Lower leg skin (tissue), 4 donors: ENCODE measurements at regions not wholly inside any gene's neighbourhood (a gene's known extent, or its start where the extent isn't known, plus 50 kb on each side); places are given as distances from the start of the nearest gene placed in this dataset.

Source experiments
- DNase-seq, 2 donors: peaks; one replicate each; pipeline ENCODE4 v3.0.0-alpha.2; 2019; ENCODE audit warnings: low spot score in 2 of 2
- H3K4me3 ChIP-seq: fragments of 200-600 bp; sonication (generic); 2 replicates; pipeline ENCODE4 v1.5.1; 2017; ENCODE audit warnings: mild to moderate bottlenecking, low read depth; ENCODE audit not compliant: poor library complexity, severe bottlenecking
- CTCF ChIP-seq, 3 donors: fragments of 450-650 bp; IDR thresholded peaks; one replicate each; pipeline ENCODE4 v1.5.1; 2016; ENCODE audit warnings: antibody characterized with exemption in 3 of 3, mild to moderate bottlenecking in 3 of 3, moderate library complexity in 2 of 3
- POLR2A ChIP-seq, 2 donors: fragments of 450-650 bp; IDR thresholded peaks; one replicate each; pipeline ENCODE4 v1.6.1; 2016 to 2017; ENCODE audit warnings: antibody characterized with exemption in 2 of 2, mild to moderate bottlenecking in 1 of 2, moderate library complexity in 1 of 2
- WGBS, 2 donors: methylation state at CpG; one replicate each; pipeline ENCODE4 v1.1.5; 2018; 5-methylcytosine and 5-hydroxymethylcytosine counted together
- intact Hi-C: fragments of 100-400 bp; cut with DNase I; formaldehyde crosslinking; loops from one replicate; pipeline ENCODE4 v1.15.0; 2023; ENCODE audit warnings: low total_unique reads

GRCh38 chr13:88118952-88119351 is 447.8 kb downstream of the SLITRK5 start:
- no peak for DNase-seq
- no peak for TF ChIP-seq CTCF (IDR thresholded peaks at IDR 0.05)
- no peak overlapping the region for H3K4me3 ChIP-seq
- WGBS, 2 donors = 87 to 92% methylated on average over 3 of the region's 3 CpGs
- intact Hi-C loops = no loop called here

- no peak for DNase-seq
- no peak overlapping the region for H3K4me3 ChIP-seq
- TF ChIP-seq POLR2A (IDR thresholded peaks at IDR 0.05) = no peak
- TF ChIP-seq CTCF (IDR thresholded peaks at IDR 0.05) = no peak
- intact Hi-C loops = no loop called here
These were observed 453.0 kb downstream of the SLITRK5 start for GRCh38 chr13:88124142-88124541.

- WGBS, 2 donors = 58 to 63% methylated on average over 3 of the region's 3 CpGs
- intact Hi-C loops = no loop called here
- DNase-seq = no peak
- H3K4me3 ChIP-seq = no peak overlapping the region
- TF ChIP-seq POLR2A (IDR thresholded peaks at IDR 0.05) (no peak), CTCF (IDR thresholded peaks at IDR 0.05) (no peak)
These were observed 453.9 kb downstream of the SLITRK5 start for GRCh38 chr13:88125055-88125454.

- 96 to 97% methylated on average over 27 of the region's 27 CpGs for WGBS, 2 donors
- H3K4me3 ChIP-seq = no peak overlapping the region
- intact Hi-C loops = no loop called here
- DNase-seq = no peak
- TF ChIP-seq CTCF (IDR thresholded peaks at IDR 0.05) = no peak
- no peak for TF ChIP-seq POLR2A (IDR thresholded peaks at IDR 0.05)
These were observed 465.1 kb downstream of the SLITRK5 start for GRCh38 chr13:88136098-88136790.

GRCh38 chr13:88142653-88143052 is 471.5 kb downstream of the SLITRK5 start:
- no peak for DNase-seq
- TF ChIP-seq POLR2A (IDR thresholded peaks at IDR 0.05) = no peak
- no peak for TF ChIP-seq CTCF (IDR thresholded peaks at IDR 0.05)
- H3K4me3 ChIP-seq = no peak overlapping the region
- intact Hi-C loops = no loop called here
- WGBS, 2 donors = 41 to 43% methylated on average over 3 of the region's 3 CpGs

GRCh38 chr13:88144580-88144979 is 473.4 kb downstream of the SLITRK5 start:
- WGBS, 2 donors = 84 to 92% methylated on average over 8 of the region's 8 CpGs
- TF ChIP-seq POLR2A (IDR thresholded peaks at IDR 0.05) = no peak
- no peak for TF ChIP-seq CTCF (IDR thresholded peaks at IDR 0.05)
- intact Hi-C loops = no loop called here
- DNase-seq = no peak
- no peak overlapping the region for H3K4me3 ChIP-seq
